LoVo (cell line): ENCODE measurements at regions not wholly inside any gene's neighbourhood (a gene's known extent, or its start where the extent isn't known, plus 50 kb on each side); places are given as distances from the start of the nearest gene placed in this dataset.
"Not testable (repeated sequence)": the region's sequence is repeated elsewhere in the genome, so short reads cannot be mapped to it uniquely, and the experiment has no call there.

Source experiments
- DNase-seq: peaks from one replicate; pipeline ENCODE4 v3.0.0-alpha.2; 2016; ENCODE audit warnings: low spot score

DNA sequence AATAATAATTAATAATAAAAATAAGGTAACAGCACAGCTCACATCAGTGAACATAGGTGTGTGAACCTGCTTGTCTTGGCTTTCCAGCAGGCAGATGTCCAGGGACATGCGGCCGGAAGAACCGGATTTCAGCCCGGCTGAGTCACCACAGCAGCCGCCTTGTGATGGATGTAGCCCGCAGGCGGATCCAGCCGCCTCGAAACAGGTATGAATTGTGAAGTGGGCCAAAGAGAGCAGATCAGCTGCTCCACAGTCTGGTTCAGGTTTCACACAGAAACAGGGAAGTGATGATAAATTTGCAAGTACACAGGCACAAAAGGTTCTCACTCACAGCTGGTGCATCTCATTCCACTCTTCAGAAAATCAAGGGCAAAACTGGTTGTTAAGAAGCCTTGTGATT lies 55.1 kb downstream of the ID4 start:
- DNase-seq = peak; percentile 46

DNA sequence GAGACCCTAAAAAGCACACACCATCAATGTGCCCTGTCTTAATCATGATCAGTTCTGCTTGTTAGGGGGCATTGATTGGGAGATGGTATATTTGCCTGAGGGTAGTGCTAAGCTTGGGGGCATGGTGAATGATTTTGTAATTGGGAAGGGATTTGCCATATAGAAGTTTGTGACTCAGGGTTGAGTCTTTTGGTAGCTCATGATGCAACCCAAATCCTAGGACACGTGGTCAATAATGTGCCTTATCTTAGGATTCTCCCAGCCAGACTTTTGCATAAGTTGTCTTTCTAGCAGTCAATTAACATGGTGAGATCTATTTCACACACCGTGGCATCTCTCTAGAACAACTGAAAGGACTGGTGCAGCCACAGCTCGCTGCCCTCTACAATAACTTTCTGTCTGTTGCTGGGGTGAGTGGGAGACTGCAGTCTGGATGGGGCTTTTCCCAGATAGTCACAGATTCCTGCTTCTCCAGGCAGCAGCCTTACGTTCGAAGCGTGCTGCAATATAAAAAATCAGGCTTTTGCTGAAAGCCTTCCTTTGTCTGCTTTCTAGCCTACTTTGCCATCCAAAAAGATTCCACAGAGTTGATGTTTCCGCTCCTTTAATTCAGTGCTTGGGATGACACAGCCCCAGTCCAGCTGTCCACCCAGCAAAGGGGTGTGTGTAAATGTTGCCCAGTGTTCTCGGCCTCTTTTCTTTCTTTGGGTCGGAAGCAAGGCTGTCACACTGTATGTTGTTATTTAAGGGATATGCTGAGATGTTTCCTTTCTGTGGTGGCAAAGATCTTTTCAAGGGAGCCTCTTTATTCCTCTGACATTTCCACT lies 58.9 kb downstream of the ID4 start:
- no peak for DNase-seq

DNA sequence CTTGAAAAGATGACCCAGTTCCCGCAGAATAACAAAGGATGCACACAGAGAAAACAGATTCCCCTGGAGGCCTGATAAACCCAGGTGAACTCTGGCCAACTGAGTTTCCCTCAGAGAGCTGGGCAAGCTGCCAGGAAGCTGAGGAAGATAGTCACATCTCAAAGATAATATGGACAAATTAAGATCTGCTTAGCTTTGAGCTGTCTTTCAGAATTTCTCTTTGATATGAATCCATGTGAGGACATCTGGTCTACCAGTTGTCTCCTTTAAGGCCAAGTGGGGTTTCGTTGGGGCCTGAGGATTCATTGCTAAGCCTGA lies 59.5 kb downstream of the ID4 start:
- peak; percentile 15 for DNase-seq

DNA sequence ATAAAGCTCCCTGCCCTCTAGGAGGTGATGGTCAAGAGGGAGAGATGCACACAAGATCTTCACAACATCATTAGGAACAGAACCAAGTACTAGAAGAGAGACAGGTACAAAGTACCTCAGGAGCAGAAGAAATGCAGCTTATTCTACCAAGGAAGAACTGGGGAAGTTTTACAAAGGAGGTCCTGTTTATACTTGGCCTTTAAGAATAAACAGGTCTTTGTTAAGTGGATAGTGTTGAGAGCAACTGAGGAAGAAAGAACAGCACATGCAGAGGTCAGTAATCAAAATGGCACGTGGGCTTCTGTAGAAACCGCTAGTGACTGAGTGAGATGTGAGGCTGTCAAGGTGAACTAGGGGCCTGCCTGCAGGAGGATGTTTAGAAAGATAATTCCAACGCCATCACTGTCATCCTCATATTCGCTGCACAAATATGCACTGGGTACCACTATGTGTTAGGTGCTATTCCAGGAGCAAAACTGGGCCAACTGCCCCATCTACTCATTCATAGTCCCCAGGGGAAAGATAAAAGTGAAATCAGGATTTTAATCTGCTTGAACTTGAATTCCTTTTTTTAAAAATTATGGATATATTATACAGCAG lies 61.1 kb downstream of the ID4 start:
- DNase-seq = no peak

DNA sequence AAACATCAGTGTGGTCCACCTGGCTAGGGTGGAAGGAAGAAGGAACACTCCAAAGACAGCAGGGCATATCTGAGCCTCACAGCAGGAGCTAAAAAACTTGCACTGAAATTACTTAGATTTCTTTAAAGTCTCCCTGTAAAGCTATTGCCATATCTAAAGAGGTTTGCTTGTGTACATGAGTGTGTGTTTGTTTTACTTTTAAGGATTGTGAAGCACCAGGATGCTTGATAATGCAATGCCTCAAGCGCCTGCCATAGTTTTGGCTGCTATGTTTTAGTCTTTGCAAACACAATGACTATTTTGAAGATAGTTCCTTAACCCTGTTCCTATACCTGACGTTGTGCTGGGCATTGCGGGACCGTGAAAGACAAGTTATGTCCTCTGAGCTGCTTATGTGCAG lies 65.0 kb downstream of the ID4 start:
- no peak for DNase-seq

DNA sequence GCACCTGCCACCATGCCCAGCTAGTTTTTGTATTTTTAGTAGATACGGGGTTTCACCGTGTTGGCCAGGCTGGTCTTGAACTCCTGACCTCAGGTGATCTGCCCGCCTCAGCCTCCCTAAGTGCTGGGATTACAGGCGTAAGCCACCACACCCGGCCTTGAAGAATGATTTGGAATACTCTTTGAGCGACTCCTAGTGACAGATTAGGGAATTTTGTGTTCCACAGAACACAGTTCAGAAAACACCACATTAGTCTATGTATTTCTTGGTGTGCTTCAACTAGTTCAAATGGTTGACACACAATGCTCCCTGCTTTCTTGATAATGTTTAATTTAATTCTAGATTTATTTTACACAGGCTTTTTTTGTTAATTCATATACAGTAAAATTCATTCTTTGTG lies 67.2 kb downstream of the ID4 start:
- not testable (repeated sequence) for DNase-seq

DNA sequence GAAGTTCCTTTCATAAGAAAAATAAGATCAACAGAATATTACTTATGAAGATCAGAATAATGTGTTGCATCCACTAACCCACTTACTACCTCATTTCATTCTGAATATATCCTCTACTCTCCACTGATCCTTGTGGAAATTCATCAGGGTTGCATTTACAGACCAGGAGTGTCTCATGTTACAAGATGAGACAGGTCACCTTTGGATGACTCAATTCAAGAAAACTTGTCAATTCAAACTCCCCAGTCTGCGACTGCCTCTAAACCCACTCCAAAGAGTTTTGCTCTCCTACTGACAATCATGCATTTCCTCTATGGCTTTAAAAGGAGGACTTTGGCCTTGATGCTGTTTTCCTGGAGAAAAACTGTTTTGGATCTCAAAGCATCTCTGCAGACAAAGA lies 68.4 kb downstream of the ID4 start:
- DNase-seq = no peak

DNA sequence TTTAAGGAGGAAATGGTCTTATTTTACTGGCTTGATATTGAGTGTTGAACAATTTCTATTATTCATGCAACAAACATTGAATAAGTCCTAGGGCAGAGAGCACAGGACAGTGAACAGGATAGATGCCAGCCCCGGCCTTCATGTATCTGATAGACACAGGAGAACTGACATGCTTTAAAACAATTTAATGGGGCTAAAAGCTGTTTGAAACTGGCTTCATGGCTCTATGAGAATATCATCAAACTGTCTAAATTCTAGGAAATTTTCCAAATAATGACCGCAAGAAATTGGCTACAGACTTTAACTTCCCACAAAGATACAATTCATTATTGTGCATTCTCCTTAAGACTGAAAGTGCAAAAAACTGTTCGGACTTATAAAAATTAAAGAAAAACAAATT lies 69.0 kb downstream of the ID4 start:
- DNase-seq = no peak

DNA sequence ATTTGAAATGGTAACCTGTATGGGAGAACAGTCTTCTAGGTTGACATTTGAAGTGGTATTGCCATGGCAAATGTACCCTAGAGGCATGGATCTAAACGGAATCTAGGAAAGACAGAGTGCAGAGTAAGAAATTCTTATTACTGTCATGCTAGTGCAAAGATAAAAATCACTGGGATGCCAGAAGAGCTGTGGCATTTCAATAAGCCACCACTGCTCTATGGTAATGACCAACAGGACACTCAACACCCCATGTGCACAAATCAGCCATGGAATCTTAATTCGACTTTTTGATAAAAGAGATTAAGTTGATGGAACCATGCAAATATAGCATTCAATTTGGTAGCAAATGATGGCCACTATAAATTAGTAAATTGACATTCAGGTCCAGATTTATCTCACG lies 74.1 kb downstream of the ID4 start:
- no peak for DNase-seq

DNA sequence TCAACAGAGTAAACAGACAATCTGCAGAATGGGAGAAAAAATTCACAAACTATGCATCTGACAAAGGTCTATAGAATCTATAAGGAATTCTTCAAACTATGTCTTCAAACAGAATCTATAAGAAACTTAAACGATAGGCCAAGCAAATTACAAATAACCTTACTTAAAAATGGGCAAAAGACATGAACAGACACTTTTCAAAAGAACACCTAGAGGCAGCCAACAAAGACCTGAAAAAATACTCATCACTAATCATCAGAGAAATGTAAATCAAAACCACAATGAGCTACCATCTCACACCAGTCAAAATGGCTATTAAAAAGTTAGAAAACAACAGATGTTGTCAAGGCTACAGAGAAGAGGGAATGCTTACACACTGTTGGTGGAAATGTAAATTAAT lies 81.3 kb downstream of the ID4 start:
- DNase-seq = no peak

DNA sequence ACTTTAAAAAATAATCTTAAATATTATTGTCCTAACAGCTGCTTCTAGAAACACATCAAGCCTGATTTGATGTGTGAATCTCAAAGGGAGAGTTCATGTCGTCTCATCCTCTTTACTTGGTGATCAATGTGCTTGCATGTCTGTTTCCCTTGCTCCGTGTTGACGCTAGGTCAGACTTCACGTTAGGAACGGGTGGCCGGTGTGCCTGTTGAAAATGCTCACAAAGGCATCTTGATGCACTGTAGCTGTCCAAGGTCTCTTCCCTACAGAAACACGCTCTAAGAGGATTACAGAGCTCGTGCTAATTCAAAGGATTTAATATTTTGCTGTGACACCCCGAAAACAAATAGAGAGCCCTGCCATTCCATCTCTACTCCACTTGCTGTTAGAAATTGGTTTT lies 84.6 kb downstream of the ID4 start:
- no peak for DNase-seq

DNA sequence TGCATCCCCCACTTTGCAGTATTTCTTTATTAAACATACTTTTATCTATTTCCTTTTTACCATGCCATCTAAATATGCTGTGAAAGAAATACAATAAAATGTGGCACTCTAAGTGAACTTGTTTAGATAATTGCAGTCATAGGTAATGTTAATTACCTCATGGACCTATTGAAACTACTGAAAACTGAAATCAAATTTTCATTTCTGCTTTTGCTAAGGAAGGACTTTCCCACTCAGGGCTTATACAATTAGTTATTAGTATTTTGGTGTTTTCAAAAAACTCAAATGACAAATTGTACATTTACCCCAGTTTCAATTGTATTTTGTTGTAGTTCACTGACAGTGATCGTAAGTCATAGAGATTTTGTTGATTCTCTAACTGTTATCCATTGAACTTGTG lies 88.4 kb downstream of the ID4 start:
- DNase-seq = no peak

DNA sequence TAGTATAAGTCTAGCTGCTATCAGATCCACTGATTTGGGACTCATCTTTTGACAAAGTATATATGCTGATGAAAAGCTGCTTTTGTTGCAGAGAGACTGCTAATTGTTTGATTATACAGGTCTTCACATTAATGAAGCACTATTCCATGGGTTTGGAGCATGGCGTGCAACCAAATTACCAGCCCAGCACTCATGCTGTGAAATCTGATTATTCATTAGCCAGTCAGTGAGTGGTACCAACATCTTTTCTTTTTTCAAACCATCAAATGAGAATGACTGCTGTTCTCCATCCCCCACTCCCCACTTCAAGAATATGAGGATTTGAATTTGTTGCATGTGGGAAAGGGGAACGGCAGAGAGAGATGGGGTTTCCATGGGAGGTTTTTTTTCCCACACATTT lies 91.3 kb downstream of the ID4 start:
- DNase-seq = no peak

DNA sequence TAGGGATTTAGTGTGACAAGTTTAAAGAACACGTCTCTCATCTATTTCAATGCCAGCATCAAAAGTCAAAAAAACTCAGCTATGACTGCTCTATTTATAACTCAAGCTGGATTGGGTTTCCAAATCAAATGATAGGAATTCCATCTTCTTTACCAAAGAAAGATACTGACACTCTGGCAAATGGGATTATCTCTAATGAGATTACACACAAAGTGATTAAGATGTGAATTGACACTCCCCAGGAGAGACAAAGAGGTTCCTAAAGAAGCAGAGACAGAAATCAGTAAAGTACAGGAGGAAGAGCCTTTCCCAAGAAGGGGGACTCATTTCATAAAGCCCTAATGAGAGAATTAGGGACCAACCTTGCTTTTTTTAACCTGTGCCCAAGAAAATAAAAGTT lies 92.1 kb downstream of the ID4 start:
- no peak for DNase-seq

DNA sequence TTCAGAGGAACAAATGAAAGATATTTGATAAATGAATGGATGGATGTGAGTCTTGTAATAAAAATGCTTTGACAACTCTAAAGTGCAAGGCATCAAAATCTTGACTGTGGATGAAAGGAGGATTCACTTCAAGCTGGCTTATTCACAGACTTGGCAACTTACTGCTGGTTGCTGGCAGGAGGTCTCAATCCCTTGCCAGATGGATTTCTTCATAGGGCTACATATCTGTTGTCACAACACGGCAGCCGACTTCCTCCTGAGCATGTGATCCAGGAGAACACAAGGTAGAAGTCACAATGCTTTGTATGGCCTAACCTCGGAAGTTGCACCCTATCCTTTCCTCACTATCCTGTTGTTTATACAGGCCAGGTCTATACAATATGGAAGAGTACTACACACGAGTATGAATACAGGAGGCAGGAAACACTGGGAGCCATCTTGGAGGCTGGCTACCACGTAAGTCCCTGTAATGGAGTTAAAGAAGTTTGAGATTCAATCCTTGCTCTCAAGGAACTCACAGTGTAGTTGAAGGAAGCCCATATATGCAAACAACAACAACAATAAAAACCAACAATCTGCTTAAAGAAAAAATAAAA lies 97.9 kb downstream of the ID4 start:
- no peak for DNase-seq

DNA sequence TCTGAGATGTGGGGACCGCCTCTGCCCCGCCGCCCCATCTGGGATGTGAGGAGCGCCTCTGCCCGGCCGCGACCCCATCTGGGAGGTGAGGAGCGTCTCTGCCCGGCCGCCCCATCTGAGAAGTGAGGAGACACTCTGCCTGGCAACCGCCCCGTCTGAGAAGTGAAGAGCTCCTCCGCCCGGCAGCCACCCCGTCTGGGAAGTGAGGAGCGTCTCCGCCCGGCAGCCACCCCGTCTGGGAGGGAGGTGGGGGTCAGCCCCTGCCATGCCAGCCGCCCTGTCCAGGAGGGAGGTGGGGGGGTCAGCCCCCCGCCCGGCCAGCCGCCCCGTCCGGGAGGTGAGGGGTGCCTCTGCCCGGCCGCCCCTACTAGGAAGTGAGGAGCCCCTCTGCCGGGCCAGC lies 102.2 kb downstream of the ID4 start:
- DNase-seq = not testable (repeated sequence)

DNA sequence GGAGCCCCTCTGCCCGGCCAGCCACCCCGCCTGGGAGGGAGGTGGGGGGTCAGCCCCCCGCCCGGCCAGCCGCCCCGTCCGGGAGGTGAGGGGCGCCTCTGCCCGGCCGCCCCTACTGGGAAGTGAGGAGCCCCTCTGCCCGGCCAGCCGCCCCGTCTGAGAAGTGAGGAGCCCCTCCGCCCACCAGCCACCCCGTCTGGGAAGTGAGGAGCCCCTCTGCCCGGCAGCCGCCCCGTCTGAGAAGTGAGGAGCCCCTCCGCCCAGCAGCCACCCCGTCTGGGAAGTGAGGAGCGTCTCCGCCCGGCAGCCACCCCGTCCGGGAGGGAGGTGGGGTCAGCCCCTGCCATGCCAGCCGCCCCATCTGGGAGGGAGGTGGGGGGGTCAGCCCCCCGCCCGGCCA lies 102.8 kb downstream of the ID4 start:
- DNase-seq = not testable (repeated sequence)

DNA sequence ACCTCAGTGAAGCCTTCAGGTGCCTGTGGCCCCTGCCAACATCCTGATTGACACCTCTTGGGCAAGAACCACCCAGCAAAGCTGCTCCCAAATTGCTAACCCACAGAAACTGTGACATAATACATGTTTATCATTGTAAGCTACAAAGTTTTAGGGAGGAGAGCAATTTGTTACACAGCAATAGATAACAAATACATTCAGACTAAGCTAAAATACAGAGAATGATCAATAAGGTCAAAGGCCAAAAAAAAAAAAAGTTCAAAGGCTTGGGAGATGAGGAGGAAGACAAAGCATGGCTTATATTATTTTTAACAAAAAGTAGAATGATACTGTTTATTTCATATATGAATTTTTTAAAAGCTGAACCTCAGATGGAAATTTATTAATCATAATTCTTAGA lies 105.9 kb downstream of the ID4 start:
- no peak for DNase-seq

DNA sequence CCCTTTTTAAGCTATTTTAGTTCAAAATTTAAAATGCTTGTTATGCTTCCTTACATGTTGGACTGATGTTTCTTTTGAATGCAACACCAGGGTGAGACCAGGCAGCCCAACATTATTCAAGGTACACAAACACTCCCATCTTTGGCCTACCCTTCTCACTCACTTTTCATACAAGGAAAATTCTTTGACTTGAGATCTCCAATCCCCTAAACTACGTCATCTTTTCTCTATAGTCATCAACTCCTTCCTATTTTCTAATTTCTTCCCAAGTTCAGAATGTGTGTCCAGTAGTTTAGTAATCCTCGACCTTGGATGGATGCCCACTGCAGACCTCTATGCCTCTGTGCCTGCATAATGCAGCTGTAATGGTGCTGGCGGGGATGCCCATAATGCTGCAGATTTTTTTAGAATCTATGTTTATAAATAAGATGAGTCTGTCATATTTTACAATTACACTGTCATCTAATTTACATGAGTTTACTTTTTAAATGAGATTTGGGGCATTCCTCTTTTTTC lies 108.7 kb downstream of the ID4 start:
- no peak for DNase-seq

DNA sequence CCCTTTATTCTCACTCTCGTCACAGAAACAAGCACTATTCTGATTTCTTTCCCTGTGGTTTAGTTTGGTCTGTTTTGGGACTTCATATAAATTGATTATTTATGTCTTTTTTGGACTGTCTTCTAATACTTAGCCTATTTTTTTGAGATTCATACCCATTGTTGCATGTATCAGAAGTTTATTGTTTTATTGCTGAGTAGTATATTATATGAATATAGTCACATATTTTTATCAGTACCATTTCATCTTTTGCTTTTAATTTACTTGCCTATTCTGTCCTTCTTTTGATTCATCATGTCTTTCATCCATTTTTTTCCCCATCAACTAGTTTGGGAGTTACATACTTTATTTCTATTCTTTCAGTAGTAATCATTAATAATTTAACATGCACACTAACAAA lies 112.0 kb downstream of the ID4 start:
- no peak for DNase-seq

DNA sequence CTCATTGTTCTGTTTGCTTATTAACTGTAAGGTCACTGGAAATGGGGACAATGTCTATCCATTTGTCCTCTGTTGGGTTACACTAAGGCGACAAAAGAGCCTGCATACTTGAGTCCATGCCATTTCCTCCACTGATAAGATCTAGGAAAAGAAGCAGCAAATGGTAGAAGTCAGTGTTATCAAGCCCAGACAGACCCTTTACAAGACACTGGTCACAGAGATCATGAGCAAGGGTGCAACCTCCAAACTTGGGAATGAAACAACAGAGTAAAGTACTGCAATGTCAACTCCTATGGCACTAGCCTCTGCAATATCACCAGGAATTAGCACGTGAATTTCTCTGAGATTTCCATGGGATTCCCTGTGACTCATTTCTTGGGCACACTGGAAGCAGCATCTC lies 126.9 kb downstream of the ID4 start:
- DNase-seq = no peak

DNA sequence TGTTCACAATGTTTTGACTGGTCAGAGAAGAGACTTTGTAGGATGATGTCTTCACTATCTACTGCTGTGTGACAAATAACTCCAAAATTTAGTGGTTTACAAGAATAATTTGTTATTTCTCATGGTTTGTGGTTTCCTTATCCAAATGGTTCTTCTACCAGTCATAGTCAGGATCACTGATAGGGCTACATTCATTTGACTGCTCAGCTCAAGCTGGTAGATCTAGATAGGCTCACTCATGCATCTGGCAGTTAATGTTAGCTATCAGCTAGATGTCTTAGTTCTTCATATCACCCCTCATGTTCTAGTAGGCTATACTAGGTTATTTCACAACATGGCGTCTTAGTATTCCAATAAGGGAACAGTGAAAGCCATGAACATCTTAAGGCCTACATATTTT lies 131.0 kb downstream of the ID4 start:
- no peak for DNase-seq

DNA sequence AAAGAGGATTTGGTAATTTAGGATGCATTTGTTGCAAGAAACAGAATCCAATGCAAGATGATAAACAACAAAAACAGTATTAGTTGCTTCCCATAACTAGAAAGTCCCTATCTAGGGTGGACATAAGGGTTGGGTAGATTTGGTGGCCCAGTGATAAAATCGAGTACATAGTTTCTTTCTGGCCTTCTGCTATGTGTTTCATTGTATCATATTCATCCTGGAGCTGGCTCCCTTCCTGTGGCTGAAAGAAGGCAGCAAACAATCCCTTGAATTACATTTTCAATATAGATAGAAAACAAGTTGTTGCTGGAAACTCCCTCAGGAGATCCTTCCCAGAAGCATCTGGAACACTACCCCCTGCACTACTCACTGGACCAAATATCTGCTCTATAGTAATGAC lies 135.1 kb downstream of the ID4 start:
- DNase-seq = no peak
